Renal cortex interstitium (tissue), 11 donors: ENCODE measurements at regions not wholly inside any gene's neighbourhood (a gene's known extent, or its start where the extent isn't known, plus 50 kb on each side); places are given as distances from the start of the nearest gene placed in this dataset.

Source experiments
- DNase-seq, 11 donors: peaks; one replicate each; pipeline ENCODE4 v3.0.0-alpha.2; 2013; ENCODE audit warnings: low read depth in 9 of 11, low spot score in 4 of 11; ENCODE audit errors: extremely low read depth in 1 of 11

DNA sequence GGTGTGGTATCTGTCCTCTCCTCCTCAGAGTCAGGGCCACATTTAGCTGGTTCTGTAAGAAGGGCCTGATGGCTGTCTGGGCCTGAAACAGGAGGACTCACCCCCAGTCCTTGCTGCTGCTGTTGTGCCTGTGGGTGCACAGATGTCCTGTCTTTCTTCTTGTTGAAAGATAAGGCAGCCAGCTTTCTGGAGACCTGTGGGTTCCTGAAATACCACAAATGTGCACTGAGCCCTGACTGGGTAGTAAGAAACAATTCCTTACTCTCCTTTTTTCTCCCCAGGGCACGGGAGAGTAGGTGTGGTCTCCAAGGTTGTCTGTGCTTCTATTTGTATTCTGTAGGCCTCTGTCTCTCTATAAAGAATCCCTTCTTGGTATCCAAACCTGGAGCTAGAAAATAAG, 96.2 kb upstream of the DLX2 start:
- no peak for DNase-seq

DNA sequence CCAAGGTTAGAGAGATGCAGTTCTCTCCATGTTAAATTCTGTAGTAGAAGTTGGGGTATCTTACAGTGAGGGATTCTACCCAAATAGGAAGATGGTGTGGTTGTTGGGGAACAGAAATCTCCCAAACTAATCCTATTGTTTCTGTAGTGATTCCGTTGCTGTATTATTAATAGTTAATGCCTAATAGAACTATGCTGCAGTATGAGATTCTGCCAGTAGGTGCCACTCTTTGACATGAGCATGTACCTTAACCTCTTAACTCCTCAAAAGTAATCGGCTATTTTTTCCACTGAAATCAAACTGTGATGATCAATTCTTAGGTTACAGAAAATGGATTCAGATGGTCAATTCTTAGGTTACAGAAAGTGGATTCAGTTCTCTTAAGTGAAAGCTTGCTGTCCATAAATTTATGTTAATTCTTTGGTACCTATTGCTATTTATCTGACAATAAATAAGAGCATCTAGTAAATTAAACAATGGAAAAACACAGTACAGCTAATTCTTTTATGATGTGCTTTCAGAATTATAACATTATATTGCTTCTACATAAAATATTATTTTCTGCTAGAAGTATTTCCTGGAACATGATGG, 97.9 kb upstream of the DLX2 start:
- no peak for DNase-seq

DNA sequence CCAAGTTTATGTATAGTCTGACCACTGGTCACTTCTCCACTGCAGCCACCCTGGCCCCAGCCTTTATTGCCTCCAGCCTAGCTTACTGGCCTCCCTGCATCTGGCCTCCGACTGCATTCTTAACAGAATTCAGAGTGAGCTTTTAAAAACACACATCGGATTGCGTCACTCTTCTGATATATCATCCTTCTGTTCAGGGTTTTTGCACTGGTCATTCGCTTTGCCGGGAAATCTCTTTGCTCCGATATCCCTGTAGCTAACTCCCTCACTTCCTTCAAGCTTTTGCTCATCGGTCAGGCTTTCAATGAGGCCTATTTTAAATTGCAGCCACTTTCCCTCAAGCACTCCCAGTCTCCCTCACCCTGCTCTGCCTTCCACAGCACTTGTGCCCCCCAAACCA, 101.6 kb upstream of the DLX2 start:
- no peak for DNase-seq

DNA sequence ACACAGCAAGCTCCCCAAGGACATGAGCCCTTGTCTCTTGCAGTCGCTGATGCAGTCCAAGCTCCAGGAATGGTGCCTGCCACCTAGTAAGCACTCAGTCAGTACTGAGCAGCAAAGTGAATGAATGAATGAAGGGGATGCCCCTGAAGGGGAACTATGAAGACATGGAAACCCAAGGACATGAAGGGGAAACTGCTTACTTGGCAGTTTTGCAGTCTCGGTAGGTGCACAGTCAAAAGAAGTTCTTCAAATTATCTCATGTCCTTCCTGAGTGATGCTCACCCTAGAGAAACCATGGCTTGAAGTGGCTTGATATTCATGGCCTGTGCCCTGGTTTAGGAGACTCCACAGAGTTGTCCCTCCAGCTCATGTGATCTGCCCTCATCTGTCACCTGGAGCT, 102.1 kb upstream of the DLX2 start:
- no peak for DNase-seq

DNA sequence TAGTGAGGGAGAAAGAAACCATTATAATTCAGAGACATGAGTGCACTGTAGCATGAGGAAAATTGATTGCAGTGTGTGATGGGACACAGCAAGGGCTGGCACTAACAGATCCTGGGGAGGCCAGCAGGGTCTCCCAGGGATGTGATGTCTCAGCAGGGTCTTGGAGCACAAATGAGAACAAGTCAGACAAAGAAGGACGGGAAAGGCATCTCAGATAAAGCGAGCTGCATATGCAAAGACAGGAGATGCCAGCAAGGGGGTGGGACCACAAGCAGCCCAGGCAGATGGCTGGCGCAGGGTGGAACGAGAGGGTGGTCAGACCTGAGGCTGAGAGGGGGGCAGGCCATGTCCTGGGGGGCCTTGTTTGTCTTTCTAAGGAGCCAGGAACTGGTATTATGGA, 102.6 kb upstream of the DLX2 start:
- DNase-seq, result no peak

DNA sequence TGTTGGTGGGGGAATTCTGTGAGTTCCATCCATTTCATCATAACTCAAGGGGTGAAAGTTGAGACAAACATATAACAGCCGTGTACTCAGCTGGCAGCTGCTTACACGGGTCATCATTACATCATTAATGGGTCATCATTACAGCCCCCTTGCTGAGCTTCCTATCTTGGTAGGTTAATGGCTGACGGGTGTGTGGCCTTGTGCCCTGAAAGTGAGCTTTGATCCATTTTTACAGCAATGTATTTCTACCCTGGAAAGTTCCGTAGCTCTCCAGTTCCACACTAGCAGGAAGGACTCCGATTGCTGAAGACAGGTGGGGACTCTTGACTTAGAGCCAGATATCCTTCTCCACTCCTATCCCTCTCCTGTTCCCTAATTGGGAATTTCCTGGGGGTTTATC, 105.2 kb upstream of the DLX2 start:
- no peak for DNase-seq

DNA sequence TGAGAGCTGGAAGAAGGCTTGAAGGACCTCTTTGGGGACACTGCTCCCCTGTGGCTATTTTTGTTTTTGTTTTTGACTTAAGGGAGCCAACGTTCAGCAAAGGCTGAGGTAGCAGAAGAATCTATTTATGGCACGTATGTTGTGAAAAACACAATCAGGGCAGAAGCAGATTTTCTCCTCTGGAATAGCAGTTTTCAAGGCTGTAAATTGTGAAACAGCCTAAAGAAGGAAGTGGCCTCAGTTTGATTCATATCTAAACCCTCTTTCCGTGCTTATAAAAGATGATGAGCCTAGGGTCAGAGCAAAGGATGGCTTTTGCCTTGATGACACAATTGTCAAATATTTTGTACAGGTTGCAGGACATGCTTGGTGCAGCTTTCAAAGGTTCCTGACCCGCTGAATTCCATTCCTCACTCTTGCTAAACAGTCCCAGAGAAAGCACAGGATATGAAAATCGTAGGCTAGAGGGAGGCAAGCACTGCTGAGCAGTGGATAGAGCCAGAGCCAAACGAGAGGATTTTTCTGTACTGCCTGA, 106.2 kb upstream of the DLX2 start:
- no peak for DNase-seq

DNA sequence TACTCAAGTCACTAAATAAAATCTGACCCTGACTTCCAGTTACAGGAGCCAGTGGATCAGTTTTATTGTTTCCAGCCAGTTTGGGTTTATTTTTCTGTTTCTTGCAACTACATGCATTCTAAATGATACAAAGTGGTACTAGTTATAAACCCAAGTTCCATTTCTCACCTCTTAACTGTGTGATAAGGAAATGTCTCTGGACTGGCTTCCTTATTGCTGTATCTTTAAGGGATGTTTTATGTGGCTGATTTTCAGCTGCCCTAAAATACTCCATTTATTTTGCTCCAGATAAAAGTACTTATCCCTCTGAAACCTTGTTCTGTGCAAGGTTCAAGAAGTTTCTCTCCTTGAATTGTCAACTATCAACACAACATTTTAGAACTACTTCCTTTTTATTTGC, 107.9 kb upstream of the DLX2 start:
- no peak for DNase-seq

DNA sequence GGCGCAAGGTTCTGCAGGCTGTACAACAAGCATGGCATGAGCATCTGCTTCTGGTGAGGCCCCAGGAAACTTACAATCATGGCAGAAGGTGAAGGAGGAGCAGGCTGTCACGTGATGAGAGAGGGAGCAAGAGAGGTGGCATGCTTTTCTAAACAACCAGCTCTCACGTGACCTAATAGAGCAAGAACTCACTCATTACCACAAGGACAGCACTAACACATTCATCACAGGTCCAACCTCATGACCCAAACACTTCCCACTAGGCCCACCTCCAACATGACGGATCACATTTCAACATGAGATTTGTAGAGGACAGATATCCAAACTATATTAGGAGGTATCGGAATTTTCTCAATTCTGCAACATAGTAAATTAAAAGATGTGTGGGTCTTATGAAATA, 108.8 kb upstream of the DLX2 start:
- no peak for DNase-seq

DNA sequence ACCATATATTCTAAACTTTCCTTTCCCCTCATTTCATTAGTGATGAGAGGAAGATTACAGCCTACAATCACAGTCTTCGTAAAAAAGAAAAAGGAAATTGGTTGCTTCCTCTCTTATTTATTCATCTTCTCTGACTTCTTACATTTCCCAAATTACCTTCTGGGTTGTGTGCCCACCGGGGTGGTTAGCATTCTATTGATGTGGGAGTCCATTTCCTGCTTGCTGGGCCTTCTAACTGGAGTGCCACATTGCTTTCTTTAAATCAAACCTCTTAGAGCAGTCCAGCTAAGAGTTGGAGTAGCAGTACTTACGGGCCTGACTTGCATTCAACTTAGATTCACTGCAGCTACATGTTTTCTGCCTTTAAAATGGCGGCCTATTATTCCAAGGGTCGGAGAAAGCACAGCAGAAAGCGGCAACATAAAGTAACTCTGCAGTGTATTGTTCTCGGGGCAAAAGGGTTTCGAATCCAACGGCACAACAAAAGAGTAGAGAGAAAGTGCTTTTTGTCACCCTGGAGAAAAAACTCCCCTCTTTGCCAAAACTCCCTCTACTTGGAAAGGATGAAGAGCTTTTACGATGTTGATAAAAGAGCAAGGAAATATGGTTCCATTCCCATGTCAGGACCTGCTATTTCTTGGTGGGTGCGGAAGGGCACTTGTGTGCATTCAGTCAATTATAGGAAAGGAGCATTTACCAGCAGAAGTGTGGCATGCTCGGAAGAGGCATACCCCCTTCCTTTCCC, 110.6 kb upstream of the DLX2 start:
- no peak for DNase-seq

DNA sequence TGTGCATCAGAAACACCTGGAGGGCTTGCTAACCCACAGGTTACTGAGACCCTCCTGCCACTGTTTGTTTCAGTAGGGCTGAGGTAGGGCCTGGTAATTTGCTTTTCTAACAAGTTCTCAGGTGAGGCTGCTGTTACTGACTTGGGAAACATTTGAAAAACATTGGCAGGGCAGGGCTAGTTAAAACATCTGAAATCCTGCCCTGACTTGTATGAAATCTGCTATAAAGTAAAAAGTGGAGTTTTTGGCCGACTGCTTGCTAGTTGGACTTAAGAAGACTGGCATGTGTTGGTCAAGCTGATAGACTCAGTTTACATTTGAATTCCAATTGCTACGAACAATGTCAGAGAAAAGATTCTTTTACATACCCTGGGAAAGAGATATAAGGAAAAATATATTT, 111.6 kb upstream of the DLX2 start:
- no peak for DNase-seq

DNA sequence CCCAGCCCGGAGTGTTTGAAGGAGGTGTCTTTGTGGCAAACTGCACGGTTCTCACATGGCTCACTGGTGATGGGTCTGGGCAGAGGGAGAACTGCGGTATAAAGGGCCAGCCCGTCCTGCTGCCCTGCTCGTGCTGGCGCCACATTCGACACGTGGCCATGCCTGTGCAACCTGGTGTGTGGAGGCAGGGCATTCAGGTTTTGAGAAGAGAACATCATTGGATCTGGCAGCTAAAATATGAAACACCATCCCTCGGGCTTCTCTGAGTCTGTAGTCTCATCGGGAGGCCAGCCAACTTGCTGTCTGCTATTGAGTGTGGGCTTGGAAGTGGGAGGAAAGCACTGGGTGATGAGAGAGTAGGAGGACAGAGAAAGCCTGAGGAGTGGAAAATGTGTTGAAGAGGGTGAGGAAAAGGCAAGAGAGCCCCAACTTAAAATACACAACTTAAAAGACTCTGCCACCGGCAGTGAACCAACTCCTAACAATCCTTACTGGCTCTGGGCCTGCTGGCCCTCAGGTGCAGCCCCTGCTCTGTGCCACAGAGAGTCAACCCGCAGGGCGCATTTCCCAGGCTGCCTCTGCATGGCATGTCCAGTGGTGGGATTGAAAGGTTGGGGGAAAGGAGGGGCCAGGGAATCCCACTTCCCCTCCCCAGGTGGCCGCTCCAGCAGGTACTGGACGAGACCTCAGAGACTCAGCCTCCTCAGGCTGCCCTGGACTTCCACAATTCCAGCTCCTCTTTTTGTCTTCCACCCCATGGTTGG, 112.7 kb upstream of the DLX2 start:
- no peak for DNase-seq

DNA sequence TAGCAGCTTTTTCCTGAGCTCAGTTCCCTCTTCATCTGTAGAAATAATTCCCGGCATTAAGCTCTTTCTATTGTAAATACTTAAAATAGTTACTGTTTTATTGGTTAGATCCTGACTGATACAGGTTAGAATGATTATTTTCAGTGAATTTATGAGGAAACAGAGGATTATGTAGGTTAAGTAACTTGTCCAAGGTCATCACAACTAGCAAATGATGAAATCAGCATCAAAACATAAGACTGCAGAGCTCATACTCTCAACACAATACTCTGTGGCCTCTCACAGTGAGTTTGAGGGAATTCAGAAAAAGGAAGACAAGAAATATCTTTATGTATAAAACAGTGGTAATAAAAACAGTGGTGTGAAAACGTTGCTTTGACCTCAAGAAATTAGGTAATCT, 113.2 kb upstream of the DLX2 start:
- DNase-seq, result no peak

DNA sequence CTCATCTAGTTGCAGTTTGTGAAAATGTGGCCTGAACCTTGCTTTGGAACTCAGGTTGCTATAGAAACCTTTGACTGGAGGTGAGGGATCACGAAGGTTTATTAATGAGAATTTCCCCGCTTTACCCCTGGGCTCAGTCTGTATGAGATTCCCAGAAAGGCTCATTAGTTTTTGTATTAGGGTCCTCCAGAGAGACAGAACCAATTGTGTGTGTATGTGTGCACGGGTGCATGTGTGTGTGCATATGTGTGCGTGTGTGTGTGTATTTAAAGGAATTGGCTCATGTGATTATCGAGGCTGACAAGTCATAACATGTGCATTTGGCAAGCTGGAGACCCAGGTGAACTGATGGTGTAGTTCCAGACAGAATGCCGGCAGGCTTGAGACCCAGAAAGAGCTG, 113.8 kb upstream of the DLX2 start:
- DNase-seq, result no peak

DNA sequence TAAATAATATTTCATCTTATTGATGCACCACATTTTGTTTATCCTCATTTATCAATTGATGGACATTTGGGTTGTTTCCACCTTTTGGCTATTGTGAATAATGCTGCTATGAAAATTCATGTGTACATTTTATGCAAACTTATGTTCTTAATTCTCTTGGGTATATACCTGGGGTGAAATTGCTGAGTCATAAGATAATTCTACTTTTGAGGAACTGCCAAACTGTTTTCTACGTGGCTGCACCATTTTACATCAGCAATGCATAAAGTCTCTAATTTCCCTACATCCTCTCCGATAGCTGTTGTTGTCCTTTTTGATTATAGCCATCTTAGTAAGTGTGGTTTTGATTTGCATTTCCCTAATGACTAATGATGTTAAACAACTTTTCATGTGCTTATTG, 116.5 kb upstream of the DLX2 start:
- DNase-seq, result no peak

DNA sequence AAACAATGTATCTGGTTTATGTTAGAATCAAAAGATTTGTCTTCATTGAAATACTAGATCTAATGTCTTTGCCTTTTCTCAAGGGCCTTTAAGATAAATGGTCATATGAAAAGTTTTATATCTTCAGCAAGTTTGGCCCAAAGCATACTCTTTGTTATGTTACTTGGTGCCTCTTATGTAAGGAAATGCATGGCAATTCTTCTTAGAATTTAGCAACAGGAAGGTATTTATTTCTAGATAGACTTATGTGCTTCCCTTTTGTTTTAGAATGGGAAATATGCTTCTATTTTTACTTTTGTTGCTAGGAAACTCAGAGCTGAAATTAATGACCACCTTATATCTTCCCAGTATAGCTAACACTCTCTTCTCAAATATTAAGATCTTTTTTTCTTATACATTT, 117.4 kb upstream of the DLX2 start:
- no peak for DNase-seq

DNA sequence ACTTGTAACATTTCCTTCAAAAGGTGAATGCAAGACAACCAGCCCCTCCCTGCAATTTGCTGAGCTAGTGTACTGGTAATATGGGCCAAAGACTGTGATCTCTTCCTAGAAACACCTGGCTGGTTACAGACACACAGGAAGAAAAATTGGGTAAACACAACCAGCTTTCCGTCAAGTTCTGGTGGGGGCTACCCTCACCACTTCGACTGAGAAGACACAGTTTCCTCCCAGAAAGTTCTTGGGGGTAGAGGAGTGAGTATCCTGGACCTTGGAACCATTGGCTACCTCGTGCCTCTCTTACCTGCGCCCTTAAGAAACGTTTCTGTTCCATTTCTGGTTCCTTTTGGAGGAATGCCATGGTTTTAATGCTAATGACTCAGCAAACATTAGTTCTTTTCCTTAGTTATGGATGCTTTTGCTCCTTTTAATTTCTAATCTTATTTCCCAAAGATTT, 120.9 kb upstream of the DLX2 start:
- no peak for DNase-seq

DNA sequence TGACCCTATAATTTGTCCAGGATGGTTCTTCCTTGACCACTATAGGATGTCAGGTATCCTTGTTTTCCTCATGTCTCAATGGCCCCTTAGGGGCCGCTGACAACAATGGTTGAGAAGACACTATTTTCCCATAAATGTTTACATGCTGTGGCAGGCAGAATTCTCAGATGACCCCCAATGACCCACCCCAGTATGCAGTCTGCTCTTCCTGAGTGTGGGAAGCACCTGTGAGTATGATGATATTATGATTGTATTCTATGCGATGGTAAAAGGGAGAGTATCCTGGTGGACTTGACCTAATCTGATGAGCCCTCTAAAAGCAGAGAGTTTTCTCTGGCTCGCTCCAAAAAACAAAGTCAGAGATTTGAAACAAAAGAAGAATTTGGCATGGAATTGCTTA, 123.1 kb upstream of the DLX2 start:
- DNase-seq, result no peak

DNA sequence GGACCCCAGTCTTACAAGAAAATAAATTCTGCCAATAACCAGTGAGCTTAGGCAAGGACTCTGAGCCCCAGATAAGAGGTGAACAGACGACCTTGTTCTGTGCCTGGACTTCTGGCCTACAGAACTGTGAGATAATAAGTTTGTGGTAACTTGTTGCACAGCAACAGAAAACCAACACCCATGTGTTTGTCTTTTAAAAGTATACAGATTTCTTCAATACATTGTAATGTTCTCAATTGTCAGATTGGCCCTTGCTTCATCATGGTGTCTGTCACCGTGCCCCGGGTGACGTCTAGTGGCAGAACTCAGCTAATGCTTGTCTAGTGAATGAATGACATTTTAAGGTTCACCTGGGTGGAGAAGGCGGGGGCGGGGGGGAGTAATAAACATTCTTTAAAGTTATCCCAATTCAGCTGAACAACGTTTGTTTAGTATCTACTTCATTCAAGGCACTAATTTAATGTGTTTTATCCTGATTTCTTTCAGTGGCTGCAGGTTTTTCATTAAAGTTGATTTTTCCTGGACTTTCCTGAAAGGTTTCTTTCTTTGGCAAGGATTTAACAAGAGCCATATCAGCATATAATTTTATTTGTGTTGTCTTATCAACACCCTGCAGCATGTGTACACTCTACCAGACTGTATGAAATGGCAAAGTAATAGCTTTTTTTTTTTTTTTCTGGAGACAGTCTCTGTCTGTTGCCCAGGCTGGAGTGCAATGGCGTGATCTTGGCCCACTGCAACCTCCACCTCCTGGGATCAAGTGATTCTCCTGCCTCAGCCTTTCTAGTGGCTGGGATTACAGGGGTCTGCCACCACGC, 123.8 kb upstream of the DLX2 start:
- DNase-seq, result no peak
